Fibroblast of lung (primary cell): ENCODE measurements at regions not wholly inside any gene's neighbourhood (a gene's known extent, or its start where the extent isn't known, plus 50 kb on each side); places are given as distances from the start of the nearest gene placed in this dataset.

Experiments
- DNase-seq, 2 donors: peaks; one replicate each; pipeline versions ENCODE4 v3.0.0 to v3.0.0-alpha.2; 2010; ENCODE audit warnings: low read depth in 2 of 2
- H2AFZ ChIP-seq: 2 replicates; pipeline ENCODE4 v1.5.1; 2012; ENCODE audit warnings: low read length, control low read depth, inconsistent platforms
- H3K27ac ChIP-seq: 2 replicates; pipeline ENCODE4 v1.5.1; 2011; ENCODE audit warnings: low read length, control low read depth; ENCODE audit not compliant: insufficient read depth
- H3K27me3 ChIP-seq: 2 replicates; pipeline ENCODE4 v1.5.1; 2011; ENCODE audit warnings: mild to moderate bottlenecking, low read length; ENCODE audit not compliant: control insufficient read depth, insufficient read depth
- H3K36me3 ChIP-seq: 2 replicates; pipeline ENCODE4 v1.5.1; 2011; ENCODE audit warnings: low read length; ENCODE audit not compliant: control insufficient read depth, insufficient read depth
- H3K4me1 ChIP-seq: 2 replicates; pipeline ENCODE4 v1.5.1; 2011; ENCODE audit warnings: low read length; ENCODE audit not compliant: control insufficient read depth, insufficient read depth; ENCODE audit errors: extremely low read depth
- H3K4me2 ChIP-seq: 2 replicates; pipeline ENCODE4 v1.5.1; 2011; ENCODE audit warnings: low read length, control low read depth; ENCODE audit not compliant: insufficient read depth; ENCODE audit errors: extremely low read depth
- H3K4me3 ChIP-seq, 4 experiments: fragments of 200-600 bp in 1 of 4; sonication (generic) in 1 of 4; replicated peaks in 1 of 4; 2 replicates each; pipeline ENCODE4 v1.5.1; 2011 to 2016; ENCODE audit warnings: low read length in 4 of 4, low read depth in 3 of 4, mild to moderate bottlenecking in 3 of 4, control low read depth in 2 of 4, inconsistent platforms in 1 of 4, mixed read lengths in 1 of 4; ENCODE audit not compliant: insufficient read depth in 1 of 4; ENCODE audit errors: control extremely low read depth in 1 of 4
- H3K79me2 ChIP-seq: 2 replicates; pipeline ENCODE4 v1.5.1; 2012; ENCODE audit warnings: mild to moderate bottlenecking, low read length, inconsistent platforms; ENCODE audit not compliant: control insufficient read depth, insufficient read depth
- H3K9ac ChIP-seq: 2 replicates; pipeline ENCODE4 v1.5.1; 2011; ENCODE audit warnings: mild to moderate bottlenecking, low read length, control low read depth; ENCODE audit not compliant: insufficient read depth
- H3K9me3 ChIP-seq: 2 replicates; pipeline ENCODE4 v1.5.1; 2012; ENCODE audit warnings: low read depth, low read length; ENCODE audit not compliant: control insufficient read depth, insufficient read depth
- H4K20me1 ChIP-seq: 2 replicates; pipeline ENCODE4 v1.5.1; 2011; ENCODE audit warnings: low read length; ENCODE audit not compliant: control insufficient read depth, insufficient read depth; ENCODE audit errors: extremely low read depth
- EZH2 ChIP-seq: IDR thresholded peaks from 2 replicates; pipeline ENCODE4 v1.5.1; 2012; ENCODE audit warnings: low read length, control low read depth, mild to moderate bottlenecking; ENCODE audit errors: missing control alignments
- TF ChIP-seq, protein P1 (sequence below), 2 donors: IDR thresholded peaks in 1 of 2; conservative IDR thresholded peaks in 1 of 2; 1 replicate in 1 of 2; 2 replicates in 1 of 2; pipeline ENCODE4 v1.5.1; 2011 to 2012; ENCODE audit warnings: low read length in 2 of 2, control low read depth in 1 of 2, inconsistent platforms in 1 of 2, low read depth in 1 of 2, mild to moderate bottlenecking in 1 of 2

DNA sequence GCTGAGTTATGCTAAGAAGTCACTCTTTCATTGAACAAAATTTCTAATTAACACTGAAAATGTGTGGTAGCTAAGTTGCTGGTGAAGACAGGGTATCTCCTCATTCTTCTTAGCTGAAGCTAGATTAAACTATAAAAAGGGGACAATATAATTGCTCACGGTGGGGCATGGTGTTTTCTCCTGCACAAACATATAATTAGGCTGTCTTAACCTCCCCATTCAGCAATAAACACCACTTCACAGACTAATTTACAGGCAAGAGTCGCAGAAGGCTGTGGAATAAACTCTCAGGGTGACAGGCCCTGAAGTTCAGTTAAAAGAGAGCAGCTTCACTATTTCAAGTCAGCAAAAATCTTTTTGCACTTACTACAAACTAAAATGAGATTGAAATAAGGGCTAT lies 338.9 kb upstream of the NT5E start:
- Histone ChIP-seq H3K36me3 (no peaks in the 10 kb centered on the region), H3K27me3 (no peaks in the 10 kb centered on the region), H4K20me1 (no peaks in the 10 kb centered on the region), H3K27ac (no peak overlapping the region), H3K79me2 (no peaks in the 10 kb centered on the region), H3K9ac (no peak overlapping the region), H3K4me1 (no peaks in the 10 kb centered on the region), H3K4me2 (no peak overlapping the region), H3K4me3 (no peak overlapping the region), H2AFZ (no peak overlapping the region), H3K9me3 (no peaks in the 10 kb centered on the region)
- no peak for DNase-seq
- TF ChIP-seq, protein P1, sequence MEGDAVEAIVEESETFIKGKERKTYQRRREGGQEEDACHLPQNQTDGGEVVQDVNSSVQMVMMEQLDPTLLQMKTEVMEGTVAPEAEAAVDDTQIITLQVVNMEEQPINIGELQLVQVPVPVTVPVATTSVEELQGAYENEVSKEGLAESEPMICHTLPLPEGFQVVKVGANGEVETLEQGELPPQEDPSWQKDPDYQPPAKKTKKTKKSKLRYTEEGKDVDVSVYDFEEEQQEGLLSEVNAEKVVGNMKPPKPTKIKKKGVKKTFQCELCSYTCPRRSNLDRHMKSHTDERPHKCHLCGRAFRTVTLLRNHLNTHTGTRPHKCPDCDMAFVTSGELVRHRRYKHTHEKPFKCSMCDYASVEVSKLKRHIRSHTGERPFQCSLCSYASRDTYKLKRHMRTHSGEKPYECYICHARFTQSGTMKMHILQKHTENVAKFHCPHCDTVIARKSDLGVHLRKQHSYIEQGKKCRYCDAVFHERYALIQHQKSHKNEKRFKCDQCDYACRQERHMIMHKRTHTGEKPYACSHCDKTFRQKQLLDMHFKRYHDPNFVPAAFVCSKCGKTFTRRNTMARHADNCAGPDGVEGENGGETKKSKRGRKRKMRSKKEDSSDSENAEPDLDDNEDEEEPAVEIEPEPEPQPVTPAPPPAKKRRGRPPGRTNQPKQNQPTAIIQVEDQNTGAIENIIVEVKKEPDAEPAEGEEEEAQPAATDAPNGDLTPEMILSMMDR (conservative IDR thresholded peaks at IDR 0.05 in 1 of 2, IDR thresholded peaks at IDR 0.05 in 1 of 2; ENCODE audit: low read depth in 1 of 2, low read length in 2 of 2) = no peak
- TF ChIP-seq EZH2 = no peak

DNA sequence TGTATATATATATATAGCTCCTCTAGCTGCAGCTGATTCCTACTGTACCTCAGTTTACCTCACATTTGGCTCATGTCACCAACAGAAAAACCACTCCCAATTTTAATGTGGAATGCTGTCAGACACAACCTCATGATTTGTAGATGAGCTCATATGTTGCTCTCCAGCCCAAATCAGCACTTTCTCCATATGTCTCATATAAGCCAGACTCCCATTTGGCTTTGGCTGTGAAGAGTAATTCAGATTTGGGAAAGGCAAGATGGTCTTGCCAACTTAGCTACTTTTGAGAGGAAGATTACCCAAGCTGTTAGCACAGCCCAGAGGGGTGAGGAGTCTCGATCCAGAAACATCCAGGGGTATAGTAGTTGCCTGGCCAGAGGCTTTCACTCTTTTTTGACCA lies 342.2 kb upstream of the NT5E start:
- Histone ChIP-seq H3K4me1 (no peaks in the 10 kb centered on the region), H3K9me3 (no peaks in the 10 kb centered on the region), H3K27me3 (no peaks in the 10 kb centered on the region), H3K9ac (no peak overlapping the region), H3K36me3 (no peaks in the 10 kb centered on the region), H3K4me3 (no peak overlapping the region), H3K27ac (no peak overlapping the region), H2AFZ (no peak overlapping the region), H3K4me2 (no peak overlapping the region), H3K79me2 (no peaks in the 10 kb centered on the region), H4K20me1 (no peaks in the 10 kb centered on the region)
- no peak for TF ChIP-seq EZH2
- TF ChIP-seq, protein P1 (conservative IDR thresholded peaks at IDR 0.05 in 1 of 2, IDR thresholded peaks at IDR 0.05 in 1 of 2; ENCODE audit: low read depth in 1 of 2, low read length in 2 of 2) = no peak
- DNase-seq = no peak

DNA sequence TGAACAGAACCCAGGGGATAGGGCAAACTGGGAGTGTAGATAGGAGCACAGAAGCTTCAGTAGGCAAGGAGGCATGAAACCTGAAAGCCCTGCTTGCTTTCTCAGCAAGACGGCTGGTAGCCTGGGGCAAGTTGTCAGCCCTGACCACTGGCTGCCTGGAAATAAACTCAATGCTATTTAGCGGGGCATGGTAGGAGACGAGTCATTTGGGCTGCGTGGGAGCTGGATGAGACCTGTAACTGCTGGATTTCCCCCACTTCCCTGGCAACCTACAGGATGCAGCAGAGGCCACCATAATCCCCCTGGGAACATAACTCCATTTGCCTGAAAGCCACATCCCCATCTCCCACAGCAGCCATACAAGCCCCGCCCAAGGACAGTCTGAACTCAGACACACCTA lies 332.6 kb upstream of the TBX18 start:
- Histone ChIP-seq H3K9ac (no peak overlapping the region), H3K27ac (no peak overlapping the region), H3K4me3 (no peak overlapping the region), H3K4me2 (no peak overlapping the region), H3K79me2 (no peaks in the 10 kb centered on the region), H3K4me1 (no peaks in the 10 kb centered on the region), H3K36me3 (no peaks in the 10 kb centered on the region), H4K20me1 (no peaks in the 10 kb centered on the region), H3K27me3 (no peaks in the 10 kb centered on the region), H3K9me3 (no peaks in the 10 kb centered on the region), H2AFZ (no peak overlapping the region)
- no peak for TF ChIP-seq EZH2
- TF ChIP-seq, protein P1 (conservative IDR thresholded peaks at IDR 0.05 in 1 of 2, IDR thresholded peaks at IDR 0.05 in 1 of 2; ENCODE audit: low read depth in 1 of 2, low read length in 2 of 2) = no peak
- no peak for DNase-seq
